ENCODE measurements at regions not wholly inside any gene's neighbourhood (a gene's known extent, or its start where the extent isn't known, plus 50 kb on each side); places are given as distances from the start of the nearest gene placed in this dataset.
"Not testable (repeated sequence)": the region's sequence is repeated elsewhere in the genome, so short reads cannot be mapped to it uniquely, and the experiment has no call there.

- no peak for DNase-seq (ENCODE audit: low spot score)
Measured at GRCh38 chr12:31216479-31216878, 109.5 kb downstream of the SINHCAF start.

GRCh38 chr12:31217356-31218130, 108.4 kb downstream of the SINHCAF start:
- DNase-seq (ENCODE audit: low spot score), result no peak

GRCh38 chr12:31218203-31219025, 107.5 kb downstream of the SINHCAF start:
- DNase-seq (ENCODE audit: low spot score), result no peak

- DNase-seq (ENCODE audit: low spot score), result no peak
Measured at GRCh38 chr12:31219521-31219920, 106.4 kb downstream of the SINHCAF start.

GRCh38 chr12:31220061-31220460, 105.9 kb downstream of the SINHCAF start:
- no peak for DNase-seq (ENCODE audit: low spot score)

- peak; percentile 23 for DNase-seq (ENCODE audit: low spot score)
Measured at GRCh38 chr12:31220633-31221550, 105.1 kb downstream of the SINHCAF start.

- DNase-seq (ENCODE audit: low spot score), result no peak
Measured at GRCh38 chr12:31221551-31221945, 104.4 kb downstream of the SINHCAF start.

GRCh38 chr12:31222620-31223222, 103.2 kb downstream of the SINHCAF start:
- DNase-seq (ENCODE audit: low spot score), result no peak

- not testable (repeated sequence) for DNase-seq (ENCODE audit: low spot score)
Measured at GRCh38 chr12:31223640-31224039, 102.3 kb downstream of the SINHCAF start.

GRCh38 chr12:31224768-31225448, 101.0 kb downstream of the SINHCAF start:
- no peak for DNase-seq (ENCODE audit: low spot score)

- no peak for DNase-seq (ENCODE audit: low spot score)
Measured at GRCh38 chr12:31225656-31226535, 100.1 kb downstream of the SINHCAF start.

- DNase-seq (ENCODE audit: low spot score), result no peak
Measured at GRCh38 chr12:31226639-31227038, 99.3 kb downstream of the SINHCAF start.

GRCh38 chr12:31227401-31227981, 98.5 kb downstream of the SINHCAF start:
- no peak for DNase-seq (ENCODE audit: low spot score)

GRCh38 chr12:31228811-31229792, 96.8 kb downstream of the SINHCAF start:
- DNase-seq (ENCODE audit: low spot score), result no peak

GRCh38 chr12:31230004-31230403, 95.9 kb downstream of the SINHCAF start:
- no peak for DNase-seq (ENCODE audit: low spot score)

Measured in AG08396 (cell line).